Upper lobe of left lung (tissue), 6 donors: ENCODE measurements at regions not wholly inside any gene's neighbourhood (a gene's known extent, or its start where the extent isn't known, plus 50 kb on each side); places are given as distances from the start of the nearest gene placed in this dataset.

ENCODE experiments used
- ATAC-seq, 2 donors: fragments of 200-7000 bp; cut with Tn5 transposase; one replicate each; pipeline ENCODE4 v1.9.1; 2022; ENCODE audit warnings: mild to moderate bottlenecking in 2 of 2, moderate library complexity in 2 of 2; ENCODE audit not compliant: low FRiP score in 2 of 2
- DNase-seq, 2 donors: peaks; one replicate each; pipeline ENCODE4 v3.0.0-alpha.2; 2019 to 2020
- H3K27ac ChIP-seq, 4 donors: fragments of 200-600 bp; sonication (generic); one replicate each; pipeline ENCODE4 v1.5.1; 2016 to 2019
- H3K27me3 ChIP-seq, 4 donors: fragments of 200-600 bp; sonication (generic); one replicate each; pipeline ENCODE4 v1.5.1; 2017 to 2019
- H3K36me3 ChIP-seq, 4 donors: fragments of 200-600 bp; sonication (generic); one replicate each; pipeline ENCODE4 v1.5.1; 2016 to 2019
- H3K4me1 ChIP-seq, 4 donors: fragments of 200-600 bp; sonication (generic); one replicate each; pipeline ENCODE4 v1.5.1; 2018 to 2019
- H3K4me3 ChIP-seq, 4 donors: fragments of 200-600 bp; sonication (generic); one replicate each; pipeline ENCODE4 v1.5.1; 2017 to 2019; ENCODE audit warnings: mild to moderate bottlenecking in 2 of 4, moderate library complexity in 1 of 4
- H3K9me3 ChIP-seq, 4 donors: fragments of 200-600 bp; sonication (generic); one replicate each; pipeline ENCODE4 v1.5.1; 2018 to 2019
- EP300 ChIP-seq, 4 donors: sonication (generic); formaldehyde crosslinking; IDR thresholded peaks; one replicate each; pipeline ENCODE4 v1.5.1; 2017; ENCODE audit warnings: antibody characterized with exemption in 4 of 4, control low read depth in 2 of 4
- POLR2A ChIP-seq, 4 donors: fragments of 450-650 bp; IDR thresholded peaks; one replicate each; pipeline ENCODE4 v1.5.1; 2016 to 2017; ENCODE audit warnings: antibody characterized with exemption in 4 of 4, mild to moderate bottlenecking in 2 of 4
- POLR2AphosphoS5 ChIP-seq, 2 donors: sonication (generic); formaldehyde crosslinking; IDR thresholded peaks; one replicate each; pipeline ENCODE4 v1.5.1; 2017; ENCODE audit warnings: antibody characterized with exemption in 2 of 2
- WGBS, 2 donors: methylation state at CpG; one replicate each; pipeline ENCODE4 v1.1.5; 2017 to 2018; 5-methylcytosine and 5-hydroxymethylcytosine counted together
- TF ChIP-seq, protein P1 (sequence below), 6 experiments: fragments of 450-650 bp in 4 of 6; fragments of 200-600 bp in 2 of 6; sonication (generic) in 2 of 6; IDR thresholded peaks; one replicate each; pipeline ENCODE4 v1.5.1; 2016 to 2019; ENCODE audit warnings: antibody characterized with exemption in 6 of 6
- donor health status: DM: no; HTN: no; CAD: no; lungs with moderate emphysema.
- donor health status: DM: no; HTN: yes; CAD: no; lungs with severe emphysema.

DNA sequence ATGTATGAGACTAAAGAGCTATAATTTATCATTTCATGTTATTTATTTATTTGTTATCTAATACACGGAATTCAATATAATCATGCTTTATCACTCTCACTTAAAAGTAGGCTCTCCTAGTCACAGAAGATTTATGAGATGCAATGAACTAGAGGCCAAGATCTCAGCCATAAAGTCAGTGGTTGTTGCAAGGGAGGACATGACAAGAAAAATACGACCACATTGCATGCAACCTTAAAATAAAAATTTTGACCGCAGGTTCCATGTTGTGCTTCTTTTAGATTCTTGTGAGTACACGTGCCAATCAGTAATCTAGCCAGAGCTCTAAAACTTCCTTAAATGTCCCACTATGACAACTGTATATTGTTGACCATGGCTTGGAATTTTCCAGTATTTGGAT is 75.9 kb upstream of the SP8 start:
- Histone ChIP-seq H3K36me3 (no peaks in the 10 kb centered on the region), H3K9me3 (no peaks in the 10 kb centered on the region), H3K27me3 (no peaks in the 10 kb centered on the region), H3K4me3 (no peak overlapping the region), H3K4me1 (no peaks in the 10 kb centered on the region), H3K27ac (no peak overlapping the region)
- DNase-seq (no peak), ATAC-seq (no peak)
- WGBS, 2 donors = 80 to 83% methylated on average over 4 of the region's 4 CpGs
- no peak for TF ChIP-seq POLR2A (IDR thresholded peaks at IDR 0.05)

DNA sequence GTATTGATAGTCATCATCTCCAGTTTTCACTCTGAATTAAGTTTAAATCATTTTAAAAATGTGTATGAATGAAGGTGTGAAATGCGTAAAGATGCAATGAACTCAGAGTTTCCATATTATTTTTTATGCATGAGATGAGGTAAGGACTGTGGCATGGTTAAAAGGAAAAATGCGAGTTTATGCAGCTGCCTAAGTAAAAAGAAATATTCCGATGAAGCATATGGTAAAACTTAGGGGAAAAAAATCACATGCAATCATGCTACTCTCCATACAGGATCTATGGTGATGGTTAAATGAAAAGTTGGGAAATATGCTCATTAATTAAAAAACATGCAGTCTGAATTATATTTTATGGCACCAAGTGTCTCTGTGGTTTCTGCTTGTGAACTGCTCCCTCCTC is 77.5 kb upstream of the SP8 start:
- Histone ChIP-seq H3K9me3 (no peaks in the 10 kb centered on the region), H3K27me3 (no peaks in the 10 kb centered on the region), H3K4me1 (no peaks in the 10 kb centered on the region), H3K4me3 (no peak overlapping the region), H3K27ac (no peak overlapping the region), H3K36me3 (no peaks in the 10 kb centered on the region)
- WGBS, 2 donors = 86 to 88% methylated on average over 3 of the region's 3 CpGs
- DNase-seq = no peak
- no peak for TF ChIP-seq POLR2A (IDR thresholded peaks at IDR 0.05)
- TF ChIP-seq POLR2AphosphoS5 (IDR thresholded peaks at IDR 0.05) = no peak
- no peak for TF ChIP-seq EP300 (IDR thresholded peaks at IDR 0.05)
- TF ChIP-seq, protein P1, sequence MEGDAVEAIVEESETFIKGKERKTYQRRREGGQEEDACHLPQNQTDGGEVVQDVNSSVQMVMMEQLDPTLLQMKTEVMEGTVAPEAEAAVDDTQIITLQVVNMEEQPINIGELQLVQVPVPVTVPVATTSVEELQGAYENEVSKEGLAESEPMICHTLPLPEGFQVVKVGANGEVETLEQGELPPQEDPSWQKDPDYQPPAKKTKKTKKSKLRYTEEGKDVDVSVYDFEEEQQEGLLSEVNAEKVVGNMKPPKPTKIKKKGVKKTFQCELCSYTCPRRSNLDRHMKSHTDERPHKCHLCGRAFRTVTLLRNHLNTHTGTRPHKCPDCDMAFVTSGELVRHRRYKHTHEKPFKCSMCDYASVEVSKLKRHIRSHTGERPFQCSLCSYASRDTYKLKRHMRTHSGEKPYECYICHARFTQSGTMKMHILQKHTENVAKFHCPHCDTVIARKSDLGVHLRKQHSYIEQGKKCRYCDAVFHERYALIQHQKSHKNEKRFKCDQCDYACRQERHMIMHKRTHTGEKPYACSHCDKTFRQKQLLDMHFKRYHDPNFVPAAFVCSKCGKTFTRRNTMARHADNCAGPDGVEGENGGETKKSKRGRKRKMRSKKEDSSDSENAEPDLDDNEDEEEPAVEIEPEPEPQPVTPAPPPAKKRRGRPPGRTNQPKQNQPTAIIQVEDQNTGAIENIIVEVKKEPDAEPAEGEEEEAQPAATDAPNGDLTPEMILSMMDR (IDR thresholded peaks at IDR 0.05) = no peak
- ATAC-seq = no peak

DNA sequence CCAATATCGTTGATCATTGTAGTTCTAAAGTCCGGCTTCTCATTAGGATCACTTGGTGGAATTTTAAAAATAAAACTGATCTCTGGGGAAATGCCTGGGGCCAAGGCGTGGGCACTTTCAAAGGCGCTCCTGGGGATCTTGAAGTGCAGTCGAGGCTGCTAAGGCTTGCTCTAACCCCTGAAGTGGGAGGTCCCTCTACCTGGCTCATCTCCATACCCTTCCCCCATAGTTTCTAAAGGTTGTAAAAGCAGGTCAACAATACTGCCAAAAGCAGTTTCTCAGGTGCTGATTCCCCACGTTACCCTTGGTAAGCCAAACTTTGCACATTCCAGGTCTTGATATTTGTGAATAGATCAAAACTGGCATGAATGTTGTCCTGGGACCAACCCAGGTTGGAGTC is 79.0 kb upstream of the SP8 start:
- Histone ChIP-seq H3K27ac (no peak overlapping the region), H3K27me3 (no peaks in the 10 kb centered on the region), H3K36me3 (no peaks in the 10 kb centered on the region), H3K4me1 (no peaks in the 10 kb centered on the region), H3K4me3 (no peak overlapping the region), H3K9me3 (no peaks in the 10 kb centered on the region)
- TF ChIP-seq, protein P1 (IDR thresholded peaks at IDR 0.05) = no peak
- no peak for TF ChIP-seq EP300 (IDR thresholded peaks at IDR 0.05)
- TF ChIP-seq POLR2AphosphoS5 (IDR thresholded peaks at IDR 0.05) = no peak
- TF ChIP-seq POLR2A (IDR thresholded peaks at IDR 0.05) = no peak
- no peak for ATAC-seq
- no peak for DNase-seq
- 82 to 85% methylated on average over 6 of the region's 6 CpGs for WGBS, 2 donors

DNA sequence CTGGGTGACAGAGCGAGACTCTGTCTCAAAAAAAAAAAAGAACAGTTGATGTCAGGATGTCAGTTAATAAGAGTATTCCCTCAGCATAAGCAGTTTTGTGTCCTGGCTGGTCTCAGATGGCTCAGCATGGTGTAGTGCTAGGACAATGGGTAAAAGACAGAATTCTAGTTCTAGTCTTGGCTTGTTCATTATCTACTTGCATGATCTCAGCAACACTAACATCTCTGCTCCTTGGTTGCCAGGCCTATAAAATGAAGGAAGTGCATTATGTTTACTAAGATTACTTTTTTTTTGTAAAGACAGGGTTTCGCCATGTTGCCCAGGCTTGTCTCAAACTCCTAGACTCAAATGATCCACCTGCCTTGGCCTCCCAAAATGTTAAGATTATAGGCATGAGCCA is 84.3 kb upstream of the SP8 start:
- Histone ChIP-seq H3K27me3 (no peaks in the 10 kb centered on the region), H3K36me3 (no peaks in the 10 kb centered on the region), H3K27ac (no peak overlapping the region), H3K4me3 (no peak overlapping the region), H3K9me3 (no peaks in the 10 kb centered on the region), H3K4me1 (no peaks in the 10 kb centered on the region)
- WGBS, 2 donors = 86 to 92% methylated on average over 2 of the region's 2 CpGs
- no peak for DNase-seq
- TF ChIP-seq, protein P1 (IDR thresholded peaks at IDR 0.05) = no peak
- no peak for TF ChIP-seq POLR2A (IDR thresholded peaks at IDR 0.05)
- no peak for TF ChIP-seq POLR2AphosphoS5 (IDR thresholded peaks at IDR 0.05)
- TF ChIP-seq EP300 (IDR thresholded peaks at IDR 0.05) = no peak
- ATAC-seq = no peak

DNA sequence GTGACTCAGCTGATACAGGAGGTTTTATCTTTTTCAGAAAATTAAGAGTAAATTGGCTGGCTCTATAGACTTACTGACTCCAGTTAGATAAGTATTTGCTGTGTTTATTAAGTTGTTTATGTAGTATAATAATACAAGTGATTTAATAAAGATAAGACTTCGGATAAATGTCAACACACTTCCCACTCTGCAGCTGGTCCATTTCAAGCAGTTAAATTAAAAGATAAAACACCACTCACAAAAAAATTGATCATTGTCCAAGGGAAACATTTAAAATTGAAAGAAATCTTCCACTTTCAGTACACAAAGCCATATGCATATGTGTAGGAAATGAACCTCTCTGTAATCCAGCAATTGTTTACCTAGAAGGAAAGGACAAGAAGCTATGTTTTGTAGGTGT is 106.1 kb upstream of the SP8 start:
- ATAC-seq (no peak), DNase-seq (no peak)
- peaks cover 0 to 1% (median 0%) of the 10 kb centered on the region in 4 donors for H3K9me3 ChIP-seq
- no peak overlapping the region for H3K27ac ChIP-seq
- no peaks in the 10 kb centered on the region for H3K36me3 ChIP-seq
- H3K27me3 ChIP-seq = no peaks in the 10 kb centered on the region
- 37 to 40% methylated on average over 1 of the region's 1 CpG for WGBS, 2 donors
- no peaks in the 10 kb centered on the region for H3K4me1 ChIP-seq
- TF ChIP-seq EP300 (IDR thresholded peaks at IDR 0.05) = no peak
- TF ChIP-seq POLR2A (IDR thresholded peaks at IDR 0.05) = no peak
- TF ChIP-seq POLR2AphosphoS5 (IDR thresholded peaks at IDR 0.05) = no peak
- TF ChIP-seq, protein P1 (IDR thresholded peaks at IDR 0.05) = no peak
- H3K4me3 ChIP-seq = no peak overlapping the region
